ENCODE measurements at regions not wholly inside any gene's neighbourhood (a gene's known extent, or its start where the extent isn't known, plus 50 kb on each side); places are given as distances from the start of the nearest gene placed in this dataset.
"Not testable (repeated sequence)": the region's sequence is repeated elsewhere in the genome, so short reads cannot be mapped to it uniquely, and the experiment has no call there.

- DNase-seq (ENCODE audit: low read depth in 1 of 2, low spot score in 1 of 2) = no peak
- no peak for TF ChIP-seq JUND (IDR thresholded peaks at IDR 0.05; ENCODE audit: low read depth)
- in situ Hi-C loops (cut with HindIII; ENCODE audit: low pct_unique_long_range_greater_than_20kb, low sequenced_read_pairs) = no loop called here
Measured at GRCh38 chr7:156368053-156368843, 272.3 kb upstream of the RNF32 start.

- in situ Hi-C loops (cut with HindIII; ENCODE audit: low pct_unique_long_range_greater_than_20kb, low sequenced_read_pairs) = no loop called here
- DNase-seq (ENCODE audit: low read depth in 1 of 2, low spot score in 1 of 2) = no peak
- TF ChIP-seq JUND (IDR thresholded peaks at IDR 0.05; ENCODE audit: low read depth) = no peak
Measured at GRCh38 chr7:156363751-156364150, 276.8 kb upstream of the RNF32 start.

GRCh38 chr7:156360835-156361234, 279.7 kb upstream of the RNF32 start:
- no peak for TF ChIP-seq JUND (IDR thresholded peaks at IDR 0.05; ENCODE audit: low read depth)
- DNase-seq (ENCODE audit: low read depth in 1 of 2, low spot score in 1 of 2) = no peak
- in situ Hi-C loops (cut with HindIII; ENCODE audit: low pct_unique_long_range_greater_than_20kb, low sequenced_read_pairs) = no loop called here

GRCh38 chr7:156356551-156356950, 284.0 kb upstream of the RNF32 start:
- in situ Hi-C loops (cut with HindIII; ENCODE audit: low pct_unique_long_range_greater_than_20kb, low sequenced_read_pairs) = no loop called here
- no peak for TF ChIP-seq JUND (IDR thresholded peaks at IDR 0.05; ENCODE audit: low read depth)
- no peak for DNase-seq (ENCODE audit: low read depth in 1 of 2, low spot score in 1 of 2)

GRCh38 chr7:156353352-156353751, 287.2 kb upstream of the RNF32 start:
- no peak for TF ChIP-seq JUND (IDR thresholded peaks at IDR 0.05; ENCODE audit: low read depth)
- in situ Hi-C loops (cut with HindIII; ENCODE audit: low pct_unique_long_range_greater_than_20kb, low sequenced_read_pairs) = no loop called here
- no peak for DNase-seq (ENCODE audit: low read depth in 1 of 2, low spot score in 1 of 2)

- in situ Hi-C loops (cut with HindIII; ENCODE audit: low pct_unique_long_range_greater_than_20kb, low sequenced_read_pairs) = not testable (repeated sequence)
- DNase-seq (ENCODE audit: low read depth in 1 of 2, low spot score in 1 of 2) = peak in 1 of 2 experiments; percentile 9
Measured at GRCh38 chr7:156347703-156348248, 292.8 kb upstream of the RNF32 start.

- no peak for TF ChIP-seq JUND (IDR thresholded peaks at IDR 0.05; ENCODE audit: low read depth)
- DNase-seq (ENCODE audit: low read depth in 1 of 2, low spot score in 1 of 2) = no peak
- in situ Hi-C loops (cut with HindIII; ENCODE audit: low pct_unique_long_range_greater_than_20kb, low sequenced_read_pairs) = no loop called here
Measured at GRCh38 chr7:156347132-156347531, 293.4 kb upstream of the RNF32 start.

GRCh38 chr7:156344595-156344994, 296.0 kb upstream of the RNF32 start:
- DNase-seq (ENCODE audit: low read depth in 1 of 2, low spot score in 1 of 2) = no peak
- in situ Hi-C loops (cut with HindIII; ENCODE audit: low pct_unique_long_range_greater_than_20kb, low sequenced_read_pairs) = no loop called here
- no peak for TF ChIP-seq JUND (IDR thresholded peaks at IDR 0.05; ENCODE audit: low read depth)

GRCh38 chr7:156334636-156335035, 305.9 kb upstream of the RNF32 start:
- in situ Hi-C loops (cut with HindIII; ENCODE audit: low pct_unique_long_range_greater_than_20kb, low sequenced_read_pairs) = no loop called here
- no peak for DNase-seq (ENCODE audit: low read depth in 1 of 2, low spot score in 1 of 2)

GRCh38 chr7:156327916-156328315, 312.7 kb upstream of the RNF32 start:
- in situ Hi-C loops (cut with HindIII; ENCODE audit: low pct_unique_long_range_greater_than_20kb, low sequenced_read_pairs) = no loop called here
- no peak for DNase-seq (ENCODE audit: low read depth in 1 of 2, low spot score in 1 of 2)
- TF ChIP-seq JUND (IDR thresholded peaks at IDR 0.05; ENCODE audit: low read depth) = no peak

More at GRCh38 chr7:156334636-156335035, 305.9 kb upstream of the RNF32 start:
- no peak for TF ChIP-seq JUND (IDR thresholded peaks at IDR 0.05; ENCODE audit: low read depth)

- TF ChIP-seq JUND (IDR thresholded peaks at IDR 0.05; ENCODE audit: low read depth) = no peak
- in situ Hi-C loops (cut with HindIII; ENCODE audit: low pct_unique_long_range_greater_than_20kb, low sequenced_read_pairs) = no loop called here
- DNase-seq (ENCODE audit: low read depth in 1 of 2, low spot score in 1 of 2) = peak in 1 of 2 experiments; percentile 36
Measured at GRCh38 chr7:156327474-156327873, 313.1 kb upstream of the RNF32 start.

- in situ Hi-C loops (cut with HindIII; ENCODE audit: low pct_unique_long_range_greater_than_20kb, low sequenced_read_pairs) = no loop called here
- TF ChIP-seq JUND (IDR thresholded peaks at IDR 0.05; ENCODE audit: low read depth) = no peak
- DNase-seq (ENCODE audit: low read depth in 1 of 2, low spot score in 1 of 2) = no peak
Measured at GRCh38 chr7:156324201-156324600, 316.4 kb upstream of the RNF32 start.

GRCh38 chr7:156321430-156321829, 319.1 kb upstream of the RNF32 start:
- in situ Hi-C loops (cut with HindIII; ENCODE audit: low pct_unique_long_range_greater_than_20kb, low sequenced_read_pairs); DNase-seq (ENCODE audit: low read depth in 1 of 2, low spot score in 1 of 2): not testable (repeated sequence)

GRCh38 chr7:156318926-156319325, 321.6 kb upstream of the RNF32 start:
- no peak for TF ChIP-seq JUND (IDR thresholded peaks at IDR 0.05; ENCODE audit: low read depth)
- in situ Hi-C loops (cut with HindIII; ENCODE audit: low pct_unique_long_range_greater_than_20kb, low sequenced_read_pairs) = no loop called here
- no peak for DNase-seq (ENCODE audit: low read depth in 1 of 2, low spot score in 1 of 2)
